Kidney (tissue), 13 donors: ENCODE measurements at regions not wholly inside any gene's neighbourhood (a gene's known extent, or its start where the extent isn't known, plus 50 kb on each side); places are given as distances from the start of the nearest gene placed in this dataset.
"Not testable (repeated sequence)": the region's sequence is repeated elsewhere in the genome, so short reads cannot be mapped to it uniquely, and the experiment has no call there.

ENCODE experiments used
- DNase-seq, 5 donors: peaks; one replicate each; pipeline ENCODE4 v3.0.0-alpha.2; 2013 to 2020
- FAIRE-seq: peaks from 2 replicates; lab custom pipeline; 2012; peaks lifted over from hg19 to GRCh38; lab: Jason Lieb, UNC
- H3K27ac ChIP-seq, 2 donors: one replicate each; pipeline ENCODE4 v1.7.0; 2013; ENCODE audit warnings: low read depth in 2 of 2, low read length in 2 of 2, inconsistent platforms in 1 of 2
- H3K27me3 ChIP-seq: one replicate; pipeline ENCODE4 v1.7.1; 2013; ENCODE audit warnings: low read length, inconsistent platforms; ENCODE audit not compliant: control insufficient read depth, insufficient read depth
- H3K36me3 ChIP-seq, 3 donors: one replicate each; pipeline versions ENCODE4 v1.7.0 to v1.7.1; 2013; ENCODE audit warnings: low read length in 3 of 3, control low read depth in 1 of 3, inconsistent platforms in 1 of 3; ENCODE audit not compliant: insufficient read depth in 3 of 3, control insufficient read depth in 2 of 3
- H3K4me1 ChIP-seq, 3 donors: one replicate each; pipeline versions ENCODE4 v1.7.0 to v1.7.1; 2013; ENCODE audit warnings: low read length in 3 of 3, inconsistent platforms in 1 of 3, low read depth in 1 of 3; ENCODE audit not compliant: control insufficient read depth in 2 of 3, insufficient read depth in 2 of 3
- H3K4me3 ChIP-seq, 3 donors: one replicate each; pipeline versions ENCODE4 v1.7.0 to v1.8.1; 2013; ENCODE audit warnings: low read length in 3 of 3, control low read depth in 1 of 3, inconsistent platforms in 1 of 3
- H3K9ac ChIP-seq, 3 donors: one replicate each; pipeline versions ENCODE4 v1.7.0 to v1.7.1; 2013; ENCODE audit warnings: low read length in 3 of 3, control low read depth in 1 of 3, inconsistent platforms in 1 of 3
- H3K9me3 ChIP-seq, 3 donors: one replicate each; pipeline versions ENCODE4 v1.7.0 to v1.7.1; 2013; ENCODE audit warnings: low read length in 3 of 3, control low read depth in 1 of 3, inconsistent platforms in 1 of 3; ENCODE audit not compliant: control insufficient read depth in 2 of 3, insufficient read depth in 1 of 3
- CTCF ChIP-seq: IDR thresholded peaks from 3 replicates; pipeline ENCODE4 v1.5.1; 2012; ENCODE audit warnings: mild to moderate bottlenecking, moderate library complexity, borderline replicate concordance; ENCODE audit not compliant: insufficient read depth; ENCODE audit errors: extremely low read depth
- intact Hi-C: fragments of 100-400 bp; cut with DNase I; formaldehyde crosslinking; loops from one replicate; pipeline ENCODE4 v1.11.1; 2022
- donor health status: control.
- donor health status: control.
- donor health status: control.
- donor health status: control.
- donor health status: control.
- donor health status: DM: yes; HTN: yes; CAD: no.
- donor health status: Normal renal cell carcinoma (clear cell type).

- no peak overlapping the region for H3K4me3 ChIP-seq
- no peaks in the 10 kb centered on the region for H3K4me1 ChIP-seq
- no peaks in the 10 kb centered on the region for H3K27me3 ChIP-seq
- no peaks in the 10 kb centered on the region for H3K9me3 ChIP-seq
- intact Hi-C loops = no loop called here
- no peak for FAIRE-seq
- H3K9ac ChIP-seq = no peak overlapping the region
- DNase-seq = no peak
- no peak overlapping the region for H3K27ac ChIP-seq
- no peaks in the 10 kb centered on the region for H3K36me3 ChIP-seq
- TF ChIP-seq CTCF = no peak
Observed at GRCh38 chr6:81937296-81937937, 184.9 kb upstream of the TENT5A start.

- FAIRE-seq = no peak
- no peaks in the 10 kb centered on the region for H3K27me3 ChIP-seq
- intact Hi-C loops = no loop called here
Observed at GRCh38 chr6:81934936-81935335, 182.5 kb upstream of the TENT5A start.

GRCh38 chr6:81933608-81934051 lies 181.1 kb upstream of the TENT5A start:
- Histone ChIP-seq H3K9me3 (no peaks in the 10 kb centered on the region), H3K4me3 (no peak overlapping the region), H3K9ac (no peak overlapping the region), H3K27ac (no peak overlapping the region), H3K27me3 (no peaks in the 10 kb centered on the region), H3K36me3 (no peaks in the 10 kb centered on the region), H3K4me1 (no peaks in the 10 kb centered on the region)
- DNase-seq = no peak
- no peak for TF ChIP-seq CTCF
- FAIRE-seq = no peak
- intact Hi-C loops = no loop called here

More at GRCh38 chr6:81934936-81935335, 182.5 kb upstream of the TENT5A start:
- Histone ChIP-seq H3K9ac (no peak overlapping the region), H3K4me3 (no peak overlapping the region), H3K4me1 (no peaks in the 10 kb centered on the region), H3K27ac (no peak overlapping the region), H3K36me3 (no peaks in the 10 kb centered on the region), H3K9me3 (no peaks in the 10 kb centered on the region)
- no peak for DNase-seq
- TF ChIP-seq CTCF = no peak

- Histone ChIP-seq H3K36me3 (no peaks in the 10 kb centered on the region), H3K9ac (no peak overlapping the region), H3K27ac (no peak overlapping the region), H3K4me3 (no peak overlapping the region), H3K27me3 (no peaks in the 10 kb centered on the region), H3K9me3 (no peaks in the 10 kb centered on the region), H3K4me1 (no peaks in the 10 kb centered on the region)
- DNase-seq = no peak
- no peak for FAIRE-seq
- intact Hi-C loops = no loop called here
- no peak for TF ChIP-seq CTCF
Observed at GRCh38 chr6:81933089-81933488, 180.6 kb upstream of the TENT5A start.

- H3K4me3 ChIP-seq, H3K9ac ChIP-seq, H3K27ac ChIP-seq, intact Hi-C loops, H3K27me3 ChIP-seq, H3K4me1 ChIP-seq, FAIRE-seq, DNase-seq, H3K36me3 ChIP-seq, H3K9me3 ChIP-seq: not testable (repeated sequence)
Observed at GRCh38 chr6:81932448-81932847, 180.0 kb upstream of the TENT5A start.
